DND-41 (cell line): ENCODE measurements at regions not wholly inside any gene's neighbourhood (a gene's known extent, or its start where the extent isn't known, plus 50 kb on each side); places are given as distances from the start of the nearest gene placed in this dataset.

ENCODE experiments used
- ATAC-seq: fragments of 200-7000 bp; cut with Tn5 transposase; 3 replicates; pipeline ENCODE4 v1.9.1; 2021; ENCODE audit warnings: low read depth; ENCODE audit not compliant: insufficient read depth
- DNase-seq: peaks from one replicate; pipeline ENCODE4 v3.0.0-alpha.2; 2020
- H2AFZ ChIP-seq: 2 replicates; pipeline ENCODE4 v1.6.0; 2012; ENCODE audit warnings: low read depth, low read length
- H3K27ac ChIP-seq: 2 replicates; pipeline ENCODE4 v1.5.1; 2012; ENCODE audit warnings: low read length, inconsistent platforms
- H3K27me3 ChIP-seq: fragments of 200-600 bp; sonication (generic); 2 replicates; pipeline ENCODE4 v1.6.0; 2012; ENCODE audit warnings: low read length, mild to moderate bottlenecking, inconsistent platforms; ENCODE audit not compliant: insufficient read depth, poor library complexity
- H3K36me3 ChIP-seq: 2 replicates; pipeline ENCODE4 v1.5.1; 2012; ENCODE audit warnings: low read length, inconsistent platforms; ENCODE audit not compliant: insufficient read depth
- H3K4me1 ChIP-seq: 2 replicates; pipeline ENCODE4 v1.5.1; 2012; ENCODE audit warnings: mild to moderate bottlenecking, low read length; ENCODE audit not compliant: insufficient read depth
- H3K4me2 ChIP-seq: 2 replicates; pipeline ENCODE4 v1.6.0; 2012; ENCODE audit warnings: mild to moderate bottlenecking, moderate library complexity, low read length, inconsistent platforms; ENCODE audit not compliant: insufficient read depth
- H3K4me3 ChIP-seq, 2 experiments: fragments of 200-600 bp in 1 of 2; shearing (Covaris generic) in 1 of 2; 2 replicates each; pipeline ENCODE4 v1.5.1; 2012 to 2016; ENCODE audit warnings: inconsistent platforms in 2 of 2, low read length in 2 of 2, mild to moderate bottlenecking in 2 of 2, low read depth in 1 of 2, moderate library complexity in 1 of 2
- H3K79me2 ChIP-seq: 2 replicates; pipeline ENCODE4 v1.6.0; 2012; ENCODE audit warnings: low read length, inconsistent platforms; ENCODE audit not compliant: insufficient read depth
- H3K9ac ChIP-seq: 2 replicates; pipeline ENCODE4 v1.6.0; 2012; ENCODE audit warnings: low read depth, mild to moderate bottlenecking, inconsistent platforms, low read length, moderate library complexity
- H3K9me3 ChIP-seq: 2 replicates; pipeline ENCODE4 v1.5.1; 2012; ENCODE audit warnings: low read length, moderate library complexity, mild to moderate bottlenecking, inconsistent platforms; ENCODE audit not compliant: insufficient read depth, severe bottlenecking
- H4K20me1 ChIP-seq: 2 replicates; pipeline ENCODE4 v1.6.0; 2012; ENCODE audit warnings: low read length; ENCODE audit not compliant: insufficient read depth
- CTCF ChIP-seq: IDR thresholded peaks from 2 replicates; pipeline ENCODE4 v1.5.1; 2012; ENCODE audit warnings: borderline replicate concordance, low read length, moderate library complexity, mild to moderate bottlenecking; ENCODE audit not compliant: poor library complexity, severe bottlenecking; ENCODE audit errors: extremely low read depth
- EZH2 ChIP-seq: IDR thresholded peaks from 3 replicates; pipeline ENCODE4 v1.6.1; 2012; ENCODE audit warnings: borderline replicate concordance, low read depth, mild to moderate bottlenecking, moderate library complexity, low read length, inconsistent platforms; ENCODE audit not compliant: severe bottlenecking

GRCh38 chr9:89844075-89844474 lies 239.3 kb downstream of the GADD45G start:
- TF ChIP-seq CTCF (no peak), EZH2 (no peak)
- H3K27ac ChIP-seq = no peak overlapping the region
- H4K20me1 ChIP-seq = no peaks in the 10 kb centered on the region
- no peak for ATAC-seq
- H3K4me2 ChIP-seq = no peak overlapping the region
- no peaks in the 10 kb centered on the region for H3K4me1 ChIP-seq
- no peaks in the 10 kb centered on the region for H3K79me2 ChIP-seq
- H3K4me3 ChIP-seq = no peak overlapping the region
- H3K9ac ChIP-seq = no peak overlapping the region
- no peaks in the 10 kb centered on the region for H3K27me3 ChIP-seq
- no peaks in the 10 kb centered on the region for H3K9me3 ChIP-seq
- H3K36me3 ChIP-seq = no peaks in the 10 kb centered on the region
- DNase-seq = no peak
- no peak overlapping the region for H2AFZ ChIP-seq

GRCh38 chr9:89844535-89844934 lies 239.7 kb downstream of the GADD45G start:
- ATAC-seq (no peak), DNase-seq (no peak)
- H3K36me3 ChIP-seq = no peaks in the 10 kb centered on the region
- H3K4me2 ChIP-seq = no peak overlapping the region
- TF ChIP-seq EZH2 = no peak
- no peak for TF ChIP-seq CTCF
- no peak overlapping the region for H3K9ac ChIP-seq
- no peaks in the 10 kb centered on the region for H3K4me1 ChIP-seq
- no peak overlapping the region for H3K4me3 ChIP-seq
- no peaks in the 10 kb centered on the region for H4K20me1 ChIP-seq
- H3K9me3 ChIP-seq = no peaks in the 10 kb centered on the region
- H2AFZ ChIP-seq = no peak overlapping the region
- no peaks in the 10 kb centered on the region for H3K27me3 ChIP-seq
- H3K79me2 ChIP-seq = no peaks in the 10 kb centered on the region
- H3K27ac ChIP-seq = no peak overlapping the region

- Histone ChIP-seq H3K27ac (no peak overlapping the region), H3K9me3 (no peaks in the 10 kb centered on the region), H3K4me3 (no peak overlapping the region), H3K36me3 (no peaks in the 10 kb centered on the region), H4K20me1 (no peaks in the 10 kb centered on the region), H3K79me2 (no peaks in the 10 kb centered on the region), H3K4me1 (no peaks in the 10 kb centered on the region), H2AFZ (no peak overlapping the region), H3K27me3 (no peaks in the 10 kb centered on the region), H3K4me2 (no peak overlapping the region), H3K9ac (no peak overlapping the region)
- ATAC-seq = no peak
- TF ChIP-seq EZH2 = no peak
- TF ChIP-seq CTCF = no peak
- no peak for DNase-seq
These were observed 240.5 kb downstream of the GADD45G start for GRCh38 chr9:89845321-89845720.

GRCh38 chr9:89845862-89846261 lies 241.1 kb downstream of the GADD45G start:
- Histone ChIP-seq H3K4me3 (no peak overlapping the region), H3K36me3 (no peaks in the 10 kb centered on the region), H4K20me1 (no peaks in the 10 kb centered on the region), H3K27me3 (no peaks in the 10 kb centered on the region), H3K79me2 (no peaks in the 10 kb centered on the region), H2AFZ (no peak overlapping the region), H3K27ac (no peak overlapping the region), H3K4me2 (no peak overlapping the region), H3K9me3 (no peaks in the 10 kb centered on the region), H3K4me1 (no peaks in the 10 kb centered on the region), H3K9ac (no peak overlapping the region)
- no peak for ATAC-seq
- no peak for DNase-seq
- TF ChIP-seq EZH2 (no peak), CTCF (no peak)
